RKO (cell line): ENCODE measurements at regions not wholly inside any gene's neighbourhood (a gene's known extent, or its start where the extent isn't known, plus 50 kb on each side); places are given as distances from the start of the nearest gene placed in this dataset.
"Not testable (repeated sequence)": the region's sequence is repeated elsewhere in the genome, so short reads cannot be mapped to it uniquely, and the experiment has no call there.

Source experiments
- DNase-seq: peaks from one replicate; pipeline ENCODE4 v3.0.0-alpha.2; 2016; ENCODE audit warnings: low spot score

DNA sequence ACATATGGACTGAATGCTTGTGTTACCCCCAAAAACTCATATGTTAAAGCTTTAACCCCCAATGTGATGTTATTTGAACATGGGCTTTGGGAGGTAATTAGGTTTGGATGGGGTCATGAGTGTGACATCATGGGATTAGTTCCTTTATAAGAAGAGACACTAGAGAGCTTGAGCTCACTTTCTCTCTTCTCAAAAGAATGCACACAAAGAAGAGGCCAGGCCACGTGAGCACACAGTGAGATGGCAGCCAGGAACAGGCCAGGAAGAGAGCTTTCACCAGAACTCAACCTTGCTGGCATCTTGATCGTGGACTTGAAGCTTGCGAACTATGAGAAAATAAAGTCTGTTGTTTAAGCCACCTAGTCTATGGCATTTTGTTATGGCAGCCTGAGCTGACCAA is 360.6 kb downstream of the NR2F1-AS1 start:
- no peak for DNase-seq

- DNase-seq: no peak
Measured at GRCh38 chr5:93219641-93220145, 361.3 kb downstream of the NR2F1-AS1 start.

GRCh38 chr5:93213111-93213794 is 367.8 kb downstream of the NR2F1-AS1 start:
- DNase-seq: not testable (repeated sequence)

GRCh38 chr5:93209476-93209875 is 371.5 kb downstream of the NR2F1-AS1 start:
- no peak for DNase-seq

- no peak for DNase-seq
Measured at GRCh38 chr5:93208141-93208751, 372.8 kb downstream of the NR2F1-AS1 start.

GRCh38 chr5:93206203-93206602 is 374.8 kb downstream of the NR2F1-AS1 start:
- no peak for DNase-seq

- DNase-seq: no peak
Measured at GRCh38 chr5:93201061-93201460, 380.0 kb downstream of the NR2F1-AS1 start.

GRCh38 chr5:93196986-93197385 is 384.0 kb downstream of the NR2F1-AS1 start:
- DNase-seq: no peak

- DNase-seq: no peak
Measured at GRCh38 chr5:93193431-93194347, 387.3 kb downstream of the NR2F1-AS1 start.

GRCh38 chr5:93192683-93193082 is 388.3 kb downstream of the NR2F1-AS1 start:
- no peak for DNase-seq

GRCh38 chr5:93192087-93192486 is 388.9 kb downstream of the NR2F1-AS1 start:
- DNase-seq: peak; percentile 72

GRCh38 chr5:93191035-93191817 is 389.8 kb downstream of the NR2F1-AS1 start:
- DNase-seq: no peak

GRCh38 chr5:93189707-93190120 is 391.3 kb downstream of the NR2F1-AS1 start:
- peak; percentile 94 for DNase-seq

- DNase-seq: no peak
Measured at GRCh38 chr5:93188876-93189485, 392.0 kb downstream of the NR2F1-AS1 start.

DNA sequence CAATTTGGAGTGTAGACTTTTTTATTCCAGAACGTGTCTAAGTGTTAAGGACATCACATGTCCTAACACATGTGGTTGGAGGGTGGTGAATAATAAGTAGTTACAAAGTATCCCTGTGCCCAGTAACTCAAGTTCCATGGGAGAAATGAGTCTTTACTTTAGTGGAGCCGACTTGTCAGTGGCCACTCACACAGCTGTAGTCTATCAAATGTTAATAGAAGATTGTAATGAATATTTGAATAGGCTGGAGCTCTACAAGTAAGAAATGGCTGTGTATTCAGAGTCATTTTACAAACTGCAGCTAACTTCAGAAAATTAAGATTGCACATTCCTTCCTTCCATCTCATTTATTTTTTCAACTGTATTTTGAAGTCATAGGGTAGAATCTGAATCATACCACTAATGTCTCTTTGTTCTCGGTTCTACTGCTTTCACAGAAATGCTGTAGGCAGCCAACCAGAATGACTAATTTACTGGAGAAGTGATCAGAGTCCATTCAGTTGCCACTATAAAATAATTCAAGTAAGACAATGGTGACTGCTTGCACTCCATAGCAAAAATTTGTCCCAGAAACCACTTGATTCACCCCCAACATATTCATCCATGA is 394.8 kb downstream of the NR2F1-AS1 start:
- DNase-seq: peak; percentile 16

- no peak for DNase-seq
Measured at GRCh38 chr5:93184041-93184440, 397.0 kb downstream of the NR2F1-AS1 start.

- DNase-seq: no peak
Measured at GRCh38 chr5:93179466-93179865, 401.6 kb downstream of the NR2F1-AS1 start.

DNA sequence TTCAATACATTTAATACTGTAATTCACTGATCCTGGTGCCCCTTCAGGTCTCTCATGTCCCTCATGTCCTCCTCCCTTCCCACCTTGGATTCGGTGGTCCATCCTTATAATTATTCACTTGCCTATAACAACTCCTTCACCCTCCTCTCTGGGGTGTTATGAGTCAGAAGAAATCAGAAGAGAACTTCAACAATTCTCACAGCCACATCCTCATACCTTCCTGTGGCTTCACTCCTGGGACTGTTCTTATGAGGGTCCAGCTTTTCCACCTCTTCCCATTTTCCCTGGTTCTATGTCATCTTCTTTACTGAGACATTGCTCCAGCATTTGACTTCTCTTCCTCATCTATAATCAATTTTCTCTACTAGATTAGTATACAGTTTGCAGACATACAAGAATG is 406.1 kb downstream of the NR2F1-AS1 start:
- no peak for DNase-seq

DNA sequence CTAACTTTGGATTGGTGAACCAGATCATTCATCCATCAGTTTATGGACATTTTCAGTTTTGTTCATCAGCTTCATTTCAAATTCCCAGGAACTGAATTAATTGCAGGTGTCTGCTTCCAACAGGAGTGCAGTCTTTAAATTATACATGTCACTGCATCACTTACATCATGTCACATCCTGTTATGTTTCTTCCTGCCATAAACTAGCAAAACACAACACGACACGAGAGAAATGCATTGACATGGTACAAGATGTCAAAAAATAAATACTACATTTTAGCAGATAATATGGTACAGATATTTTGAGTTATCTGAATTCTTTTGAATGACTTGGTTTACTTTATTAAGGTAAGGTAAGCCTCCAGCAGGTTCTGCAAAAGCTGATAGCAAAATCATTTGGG is 415.5 kb downstream of the NR2F1-AS1 start:
- no peak for DNase-seq

DNA sequence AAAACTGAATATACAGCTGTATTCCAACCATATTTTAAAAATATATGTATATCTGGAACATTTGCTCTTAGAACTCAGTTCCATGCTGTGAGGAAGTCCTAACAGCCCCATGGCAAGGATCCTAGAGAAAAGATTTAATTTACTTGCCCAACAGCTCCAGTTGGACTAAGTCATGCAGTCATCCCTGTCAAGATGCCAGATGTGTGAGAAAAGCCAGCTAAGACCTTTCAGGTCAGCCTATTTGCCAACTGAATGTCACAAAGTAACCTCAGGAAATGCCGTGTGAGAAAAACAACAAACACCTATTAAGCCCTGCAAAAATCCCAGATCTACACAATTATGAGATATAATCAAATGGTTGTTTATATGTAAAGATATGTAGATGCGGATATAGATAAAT is 416.3 kb downstream of the NR2F1-AS1 start:
- DNase-seq: peak; percentile 66
